ENCODE measurements at regions not wholly inside any gene's neighbourhood (a gene's known extent, or its start where the extent isn't known, plus 50 kb on each side); places are given as distances from the start of the nearest gene placed in this dataset.

DNA sequence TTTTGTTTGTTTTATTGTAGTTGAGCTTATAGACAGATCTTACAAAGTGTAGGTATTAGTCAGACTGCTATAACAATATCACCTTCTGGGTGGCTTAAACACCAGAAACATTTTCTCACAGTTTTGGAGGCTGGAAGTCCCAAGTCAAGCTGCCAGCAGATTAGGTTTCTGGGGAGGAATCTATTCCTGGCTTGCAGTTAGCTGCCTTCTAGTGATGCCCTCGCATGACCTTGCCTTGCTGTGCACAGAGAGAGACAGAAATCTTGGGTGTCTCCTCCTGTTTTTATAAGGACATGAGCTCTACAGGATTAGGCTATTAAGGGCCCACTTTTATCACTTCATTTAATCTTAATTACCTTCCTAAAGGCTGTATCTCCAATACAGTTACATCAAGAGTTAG, 1635.2 kb downstream of the FAM181B start:
- DNase-seq = no peak

DNA sequence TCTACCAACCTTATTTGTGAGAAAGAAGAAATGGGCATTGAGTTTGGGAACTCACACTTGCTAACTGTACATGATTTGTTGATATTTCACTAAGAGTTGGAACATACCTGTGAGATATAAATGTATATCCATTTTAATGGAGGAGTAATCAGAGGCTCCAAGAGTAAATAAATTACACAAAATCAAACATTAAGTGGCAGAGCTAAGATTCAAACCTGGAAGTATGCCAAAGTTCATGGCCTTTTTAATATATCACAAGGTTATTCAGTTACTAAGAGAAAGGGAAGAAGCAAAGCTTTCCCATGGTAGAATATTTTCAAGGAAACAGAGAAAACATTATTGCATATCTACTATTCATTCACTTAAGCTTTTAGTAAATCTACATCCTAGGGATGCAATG, 1641.1 kb downstream of the FAM181B start:
- no peak for DNase-seq

DNA sequence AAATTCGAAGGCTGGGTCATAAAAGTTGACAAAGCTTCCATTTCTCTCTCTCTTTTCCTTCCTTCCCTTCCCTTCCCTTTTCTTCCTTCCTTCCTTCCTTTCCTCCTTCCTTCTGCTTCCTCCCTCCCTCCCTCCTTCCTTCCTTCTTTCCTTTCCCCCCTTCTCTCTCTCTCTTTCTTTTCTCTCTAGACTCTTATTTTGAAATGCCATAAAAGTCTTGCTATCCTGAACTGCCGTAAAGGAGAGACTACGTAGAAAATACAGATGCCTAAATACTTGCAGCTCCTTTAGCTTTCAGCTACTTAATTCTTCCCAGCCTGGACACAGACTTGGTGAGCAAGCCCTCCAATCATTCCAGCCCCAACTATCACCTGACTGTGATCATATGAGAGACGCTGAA, 1644.4 kb downstream of the FAM181B start:
- DNase-seq = no peak

- no peak for DNase-seq
These were observed 1639.6 kb upstream of the TENM4 start for GRCh38 chr11:81080476-81080875.

DNA sequence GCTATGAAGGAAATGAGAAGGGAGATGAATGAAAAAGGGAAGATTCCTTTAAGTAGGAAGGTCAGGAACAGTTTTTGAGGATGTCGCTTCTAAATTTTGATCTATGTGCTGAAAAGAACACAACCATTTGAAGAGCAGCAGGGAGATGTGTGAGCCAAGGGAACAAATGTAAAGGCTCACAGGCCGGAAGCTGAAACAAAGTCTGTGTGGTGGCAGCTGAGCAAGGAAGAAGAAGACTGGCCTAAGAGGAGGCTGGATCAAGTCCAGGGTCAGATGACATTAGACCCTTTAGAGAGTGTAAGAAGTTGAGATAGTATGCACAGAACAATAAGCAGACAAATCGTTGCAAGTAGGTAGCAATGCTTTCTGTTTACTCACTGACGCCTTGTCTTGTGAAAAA, 1631.4 kb upstream of the TENM4 start:
- DNase-seq = no peak

GRCh38 chr11:81071606-81072005, 1630.8 kb upstream of the TENM4 start:
- no peak for DNase-seq

DNA sequence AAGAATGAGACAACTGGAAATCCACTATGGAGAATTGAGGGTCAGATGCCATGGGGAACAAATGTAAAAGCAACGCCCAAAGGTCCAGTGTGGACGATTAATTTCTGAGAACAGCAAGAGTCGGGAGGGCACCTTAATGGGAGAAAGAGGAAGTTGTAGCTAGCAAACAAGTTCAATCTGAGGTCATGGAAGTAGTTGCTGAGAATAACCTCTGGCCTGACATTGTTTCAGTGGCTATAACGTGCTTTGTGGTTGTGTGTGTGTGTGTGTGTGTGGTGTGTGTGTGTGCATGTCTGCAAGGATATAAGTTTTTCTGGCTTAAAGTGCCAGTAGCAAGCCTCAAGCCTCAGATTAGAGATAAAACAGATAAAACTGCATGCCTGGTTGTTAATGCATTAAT, 1630.1 kb upstream of the TENM4 start:
- DNase-seq = no peak

GRCh38 chr11:81059356-81059755, 1618.5 kb upstream of the TENM4 start:
- DNase-seq = no peak

- no peak for DNase-seq
These were observed 1611.7 kb upstream of the TENM4 start for GRCh38 chr11:81052344-81053158.

GRCh38 chr11:81039916-81040524, 1599.2 kb upstream of the TENM4 start:
- no peak for DNase-seq

DNA sequence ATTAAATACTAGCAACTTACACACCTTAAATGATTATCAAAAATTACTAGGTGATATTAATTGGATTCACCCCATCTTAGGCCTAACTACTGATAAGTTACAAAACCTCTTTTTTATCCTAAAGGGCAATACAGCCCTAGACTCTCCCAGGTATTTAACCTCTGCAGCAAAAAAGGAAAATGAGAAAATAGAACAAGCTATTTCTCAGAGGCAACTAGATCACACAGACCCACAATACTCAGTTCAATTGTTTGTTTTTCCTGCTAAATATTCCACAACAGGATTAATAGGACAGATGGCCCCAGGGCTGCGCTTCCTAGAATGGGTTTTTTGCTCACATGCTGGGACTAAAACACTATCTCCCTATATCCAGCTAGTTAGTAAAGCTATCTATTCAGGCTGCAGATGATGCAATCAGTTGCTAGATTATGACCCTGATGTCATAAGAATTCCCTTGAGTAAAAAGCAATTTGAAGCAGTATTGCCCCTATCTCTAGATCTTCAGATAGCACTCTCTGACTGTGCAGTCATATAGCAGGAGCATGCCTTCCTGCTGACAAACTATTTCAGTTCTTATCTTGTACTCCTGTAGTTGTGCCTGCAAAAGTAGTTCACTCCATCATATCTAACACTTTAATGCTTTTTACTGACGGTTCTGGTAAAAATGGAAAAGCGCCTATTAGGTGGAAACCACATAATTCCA, 1595.5 kb upstream of the TENM4 start:
- DNase-seq = no peak

DNA sequence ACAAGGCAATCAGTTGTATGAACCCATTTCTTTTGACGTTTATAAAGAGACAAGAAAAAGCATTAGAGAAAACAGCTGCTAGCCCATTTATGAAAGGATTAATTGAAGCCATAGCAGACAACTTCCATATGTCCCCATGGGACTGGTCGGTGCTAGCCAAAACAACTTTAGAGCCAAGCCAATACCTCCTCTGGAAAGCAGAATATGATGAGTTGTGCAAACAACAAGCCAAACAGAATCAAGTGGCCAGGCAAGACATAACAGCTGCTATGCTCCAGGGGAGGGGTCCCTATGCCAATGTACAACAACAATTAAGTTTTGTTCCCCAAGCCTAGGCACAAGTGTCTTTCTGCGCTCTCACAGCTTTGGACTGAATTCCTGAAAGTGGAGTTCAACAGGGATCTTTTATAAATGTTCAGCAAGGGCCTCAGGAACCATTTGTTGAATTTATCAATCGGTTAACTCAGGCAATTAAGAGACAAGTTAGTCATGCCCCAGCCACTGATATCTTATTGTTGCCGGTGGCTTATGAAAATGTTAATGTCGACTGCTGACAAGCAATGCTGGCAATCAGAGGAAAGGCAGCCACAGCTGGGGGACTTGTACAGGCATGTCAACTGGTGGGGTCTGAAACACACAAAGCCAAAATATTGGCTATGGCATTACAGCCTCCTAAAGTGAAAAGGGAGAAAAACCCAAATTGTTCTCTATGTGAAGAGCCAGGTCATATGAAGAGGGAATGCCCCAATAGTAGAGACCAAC, 1593.1 kb upstream of the TENM4 start:
- DNase-seq = no peak

DNA sequence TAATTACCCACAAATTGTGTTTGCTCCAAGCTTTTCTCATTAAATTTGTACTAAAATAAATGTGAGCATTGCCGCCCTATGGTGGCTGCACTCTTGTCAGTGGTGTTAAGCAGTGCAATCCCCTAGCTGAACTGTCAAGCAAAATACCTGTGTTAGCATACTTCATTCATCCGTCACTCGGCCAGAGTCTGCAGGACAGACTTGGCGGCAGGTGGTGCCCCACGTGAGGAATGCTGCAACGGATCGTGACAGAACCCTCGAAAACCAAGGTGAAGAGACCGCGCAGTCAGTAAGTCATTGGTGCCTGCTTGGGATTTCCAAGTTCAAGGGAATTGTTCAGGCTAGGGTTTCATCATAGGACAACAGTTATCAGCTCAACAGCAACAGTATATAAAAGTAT, 1592.1 kb upstream of the TENM4 start:
- no peak for DNase-seq

DNA sequence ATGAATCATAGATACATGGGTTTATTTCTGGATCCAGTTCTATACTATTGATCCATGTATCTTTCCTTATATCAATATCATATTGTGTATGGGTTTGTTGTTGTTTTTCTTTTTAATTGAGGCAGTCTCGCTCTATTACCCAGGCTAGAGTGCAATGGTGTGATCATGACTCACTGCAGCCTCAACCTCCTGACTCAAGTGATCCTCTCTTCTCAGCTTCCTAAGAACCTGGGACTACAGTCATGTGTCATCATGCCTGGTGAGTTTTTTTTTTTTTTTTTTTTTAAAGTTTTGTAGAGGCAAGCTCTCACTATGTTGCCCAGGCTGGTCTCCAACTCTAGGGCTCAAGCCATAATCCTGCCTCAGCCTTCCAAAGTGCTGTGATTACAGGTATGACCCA, 1589.4 kb upstream of the TENM4 start:
- DNase-seq = no peak

DNA sequence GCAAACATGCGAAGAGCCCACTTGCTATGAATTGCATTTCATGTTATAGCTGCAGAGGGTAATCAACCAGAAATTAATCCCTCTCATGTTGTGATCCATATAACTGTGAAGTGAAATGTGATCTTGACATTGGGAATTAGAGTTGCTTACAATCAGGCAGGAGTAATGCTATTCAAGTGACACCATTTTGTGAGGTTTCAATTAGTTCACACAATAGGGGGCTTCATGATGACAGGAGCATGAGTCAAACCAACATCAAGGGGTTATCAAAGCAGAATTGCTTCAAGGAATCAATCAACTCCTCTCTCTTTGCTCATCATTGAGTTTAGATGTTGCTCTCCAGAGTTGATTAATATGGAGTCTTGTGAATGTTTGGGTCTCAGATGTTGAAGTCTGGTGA, 1585.2 kb upstream of the TENM4 start:
- DNase-seq = no peak

GRCh38 chr11:81022057-81022456, 1581.2 kb upstream of the TENM4 start:
- DNase-seq = no peak

- no peak for DNase-seq
These were observed 1569.8 kb upstream of the TENM4 start for GRCh38 chr11:81010631-81011030.

DNA sequence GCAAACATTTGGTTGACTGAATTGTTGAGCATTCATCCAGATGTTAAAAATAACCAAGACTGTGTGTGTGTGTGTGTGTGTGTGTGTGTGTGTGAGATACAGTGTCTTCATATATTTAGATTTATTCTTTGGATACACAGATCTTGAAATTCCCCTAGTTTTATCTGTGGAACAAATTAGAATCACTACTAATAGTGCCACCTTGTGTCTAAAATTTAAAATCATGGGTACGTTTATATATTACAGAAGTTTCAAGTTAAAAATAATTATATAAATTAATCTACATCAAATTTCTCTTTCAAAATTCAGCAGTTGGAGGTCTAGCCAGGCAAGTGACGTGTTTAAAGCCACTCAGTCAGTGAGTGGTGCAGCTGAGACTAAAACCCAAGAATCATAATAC, 1566.2 kb upstream of the TENM4 start:
- DNase-seq = no peak

DNA sequence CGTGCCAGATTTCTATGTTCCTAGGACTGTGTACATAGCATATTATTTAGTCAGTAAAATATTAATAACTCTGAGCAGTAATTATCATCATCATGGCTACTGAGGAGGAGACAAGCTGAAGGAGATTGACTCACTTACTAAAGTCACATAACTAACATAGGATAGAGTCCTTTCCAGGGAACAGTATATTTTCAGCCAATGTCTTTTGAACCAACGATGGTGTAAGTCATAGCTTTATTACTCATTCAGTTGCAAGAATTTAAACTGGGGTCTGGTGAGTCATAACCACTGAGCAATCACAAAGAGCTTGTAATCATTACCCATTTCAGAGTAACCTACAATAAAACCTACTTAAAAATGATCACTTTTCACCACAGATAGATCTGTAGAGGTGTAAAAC, 1564.8 kb upstream of the TENM4 start:
- DNase-seq = no peak

- DNase-seq = no peak
These were observed 1563.7 kb upstream of the TENM4 start for GRCh38 chr11:81004576-81004975.

- no peak for DNase-seq
These were observed 1561.5 kb upstream of the TENM4 start for GRCh38 chr11:81002374-81002773.

GRCh38 chr11:81000735-81001134, 1559.9 kb upstream of the TENM4 start:
- DNase-seq = no peak

GRCh38 chr11:81000334-81000733, 1559.5 kb upstream of the TENM4 start:
- DNase-seq = no peak
